HG03520 (cell line): ENCODE measurements at regions not wholly inside any gene's neighbourhood (a gene's known extent, or its start where the extent isn't known, plus 50 kb on each side); places are given as distances from the start of the nearest gene placed in this dataset.

Source experiments
- ATAC-seq: cut with Tn5 transposase; IDR thresholded peaks from one replicate; pipeline ENCODE4 v1.9.1; 2021; ENCODE audit warnings: mild to moderate bottlenecking, moderate library complexity; ENCODE audit not compliant: unreplicated experiment

DNA sequence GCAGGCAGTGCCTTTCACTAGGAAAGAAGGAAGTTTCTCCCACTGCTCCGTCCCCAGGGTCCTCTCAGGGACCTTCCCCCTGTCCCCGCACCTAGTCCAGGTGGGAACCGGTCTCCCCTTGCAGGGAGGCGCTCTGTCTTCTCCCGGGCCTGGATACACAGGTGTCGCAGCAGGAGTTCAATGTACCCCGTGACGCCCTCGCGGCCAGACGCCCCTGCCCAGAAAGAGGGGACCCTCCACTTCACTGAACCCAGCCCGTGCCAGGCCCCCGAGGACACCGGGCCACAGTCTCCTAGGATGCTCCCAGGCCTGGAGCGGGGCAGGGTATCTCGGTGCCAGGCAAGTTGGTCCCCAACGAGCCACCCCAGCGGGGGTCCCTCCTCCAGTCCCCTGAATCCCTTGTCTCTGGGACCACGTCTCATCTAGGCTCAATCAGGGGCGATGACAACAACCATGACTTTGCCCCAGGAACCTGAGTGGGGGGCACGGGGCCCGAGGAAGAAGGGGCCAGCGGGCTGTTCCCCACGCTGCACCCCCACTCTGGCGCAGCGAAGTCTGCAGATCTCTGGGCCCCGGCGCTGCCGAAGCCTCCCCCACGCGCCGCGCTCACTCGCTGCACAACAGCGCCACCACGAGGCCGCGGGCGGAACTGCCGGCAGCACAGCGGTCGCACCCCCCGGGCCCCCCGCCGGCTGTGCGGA lies 103.0 kb downstream of the EDN3 start:
- ATAC-seq: no peak

DNA sequence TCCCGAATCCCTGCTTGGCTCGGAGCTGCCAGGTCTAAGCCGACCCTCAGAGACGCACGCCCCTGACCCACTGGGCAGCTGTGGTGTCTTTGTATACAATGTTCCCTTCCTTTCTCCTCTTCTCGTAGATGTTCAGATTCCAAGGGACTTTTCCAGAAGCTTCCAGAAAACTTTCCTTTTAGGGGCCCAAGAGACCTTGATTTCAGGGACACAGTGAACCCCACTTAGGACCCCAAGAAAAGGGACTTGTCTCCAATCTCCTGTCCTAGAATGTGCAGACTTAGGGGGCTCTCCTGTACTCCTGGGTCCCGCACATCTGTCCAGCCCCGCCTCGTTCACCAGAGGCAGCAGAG lies 103.5 kb downstream of the EDN3 start:
- no peak for ATAC-seq

DNA sequence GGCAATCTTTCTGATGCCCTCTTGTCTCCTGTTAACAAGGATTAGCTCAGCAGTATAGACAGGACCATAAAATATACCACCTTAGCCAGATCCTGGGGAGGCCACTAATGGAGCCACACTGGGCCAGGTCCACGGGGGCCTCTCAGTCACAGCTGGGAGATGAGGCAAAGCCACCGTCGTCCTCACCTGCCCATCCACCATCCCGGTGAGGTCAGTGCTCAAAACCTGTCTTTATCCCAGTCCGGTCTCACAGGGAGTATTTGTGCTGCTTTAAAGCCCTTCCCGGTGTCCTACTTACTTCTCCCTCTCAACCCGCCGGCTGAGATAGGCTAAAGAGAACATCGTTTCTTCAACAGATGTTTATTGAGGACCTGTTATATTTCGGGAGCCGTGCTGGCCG lies 104.3 kb downstream of the EDN3 start:
- no peak for ATAC-seq

DNA sequence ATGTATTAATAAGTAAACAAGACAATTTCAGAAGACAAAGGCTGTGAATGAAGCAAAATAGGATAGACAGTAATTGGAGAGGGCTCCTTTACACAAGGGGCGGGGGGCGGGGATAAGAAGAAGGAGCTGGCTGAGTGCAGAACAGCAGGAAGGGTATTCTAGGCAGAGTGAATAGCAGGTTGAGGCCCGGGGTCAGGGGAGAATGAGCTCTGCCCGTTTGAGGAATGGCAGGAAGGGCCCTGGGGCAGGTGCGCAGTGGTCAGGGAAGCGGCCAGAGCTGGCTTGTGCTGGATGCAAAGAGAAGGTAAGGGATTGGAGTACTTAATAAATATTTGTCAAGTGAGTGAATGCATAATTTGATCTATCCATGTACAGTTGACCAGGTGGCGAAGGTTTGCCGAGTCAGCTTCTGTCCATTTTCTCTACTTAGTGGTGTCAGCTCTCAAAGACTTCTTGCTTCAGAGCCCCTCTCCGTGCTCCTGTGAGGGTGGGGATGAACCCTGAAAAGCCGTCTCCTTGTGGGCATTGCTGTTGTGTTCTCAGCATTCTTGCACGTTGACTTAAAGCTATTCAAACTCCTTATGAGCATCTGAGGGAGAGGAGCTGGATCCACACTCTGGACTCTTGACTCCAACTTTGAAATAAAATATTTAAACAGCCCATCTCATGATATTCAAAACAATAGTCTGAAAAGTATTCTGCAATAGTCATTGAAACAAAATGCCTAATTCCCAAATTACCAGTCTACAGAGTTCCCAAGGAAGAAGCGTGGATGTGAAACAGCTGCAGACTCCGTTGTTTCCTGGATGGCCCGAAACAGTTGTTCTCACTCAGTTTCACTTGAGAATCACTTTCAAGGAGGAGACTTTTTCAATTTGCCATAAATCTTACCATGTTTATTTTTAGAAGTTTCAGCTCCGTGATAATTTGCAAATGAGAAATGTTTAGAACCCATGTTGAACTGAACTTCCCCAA lies 105.1 kb downstream of the EDN3 start:
- no peak for ATAC-seq

- ATAC-seq: no peak
Observed at GRCh38 chr20:59406446-59406845, 106.0 kb downstream of the EDN3 start.

DNA sequence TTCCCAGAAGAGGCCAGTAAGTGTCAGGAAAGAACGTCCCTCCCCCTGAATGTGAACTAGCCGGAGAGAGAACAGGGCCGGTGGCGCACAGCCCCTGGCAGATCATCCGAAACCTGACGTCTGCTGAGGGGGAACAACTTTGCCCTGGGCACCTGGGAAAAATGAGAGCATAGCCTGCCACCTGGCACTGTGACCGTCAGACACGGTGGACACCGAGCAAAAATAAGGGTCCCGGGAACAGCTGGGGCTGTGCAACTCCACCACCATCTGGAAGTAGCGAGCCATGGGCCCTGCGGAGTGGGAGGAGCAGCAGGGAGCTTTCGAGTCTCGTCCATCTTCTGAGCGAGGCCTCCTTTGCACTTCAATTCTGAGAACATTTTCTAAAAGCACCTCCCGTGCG lies 110.8 kb downstream of the EDN3 start:
- ATAC-seq: no peak

- no peak for ATAC-seq
Observed at GRCh38 chr20:59411589-59411988, 111.2 kb downstream of the EDN3 start.

- no peak for ATAC-seq
Observed at GRCh38 chr20:59412181-59412580, 111.8 kb downstream of the EDN3 start.

GRCh38 chr20:59412875-59413284 lies 112.5 kb downstream of the EDN3 start:
- ATAC-seq: no peak

GRCh38 chr20:59413326-59413865 lies 113.0 kb downstream of the EDN3 start:
- ATAC-seq: no peak

- no peak for ATAC-seq
Observed at GRCh38 chr20:59414936-59415623, 114.7 kb downstream of the EDN3 start.

- ATAC-seq: no peak
Observed at GRCh38 chr20:59416916-59417315, 116.5 kb downstream of the EDN3 start.

DNA sequence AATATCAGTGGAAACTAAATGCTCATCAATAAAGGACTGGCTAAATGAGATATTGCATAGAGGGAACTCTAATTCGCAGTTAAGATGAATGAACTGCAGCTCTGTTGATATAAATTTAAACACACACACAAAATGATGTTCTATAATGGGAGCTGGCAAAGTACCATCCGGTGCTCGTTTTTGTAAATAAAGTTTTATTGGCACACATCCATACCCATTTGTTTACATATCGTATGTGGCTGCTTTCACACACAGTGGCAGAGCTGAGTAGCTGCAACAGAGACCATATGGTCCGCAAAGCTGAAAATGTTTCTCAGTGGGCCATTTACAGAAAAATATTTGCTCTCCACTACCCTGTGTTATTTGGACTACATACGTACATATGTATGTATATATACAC lies 120.7 kb downstream of the EDN3 start:
- no peak for ATAC-seq

DNA sequence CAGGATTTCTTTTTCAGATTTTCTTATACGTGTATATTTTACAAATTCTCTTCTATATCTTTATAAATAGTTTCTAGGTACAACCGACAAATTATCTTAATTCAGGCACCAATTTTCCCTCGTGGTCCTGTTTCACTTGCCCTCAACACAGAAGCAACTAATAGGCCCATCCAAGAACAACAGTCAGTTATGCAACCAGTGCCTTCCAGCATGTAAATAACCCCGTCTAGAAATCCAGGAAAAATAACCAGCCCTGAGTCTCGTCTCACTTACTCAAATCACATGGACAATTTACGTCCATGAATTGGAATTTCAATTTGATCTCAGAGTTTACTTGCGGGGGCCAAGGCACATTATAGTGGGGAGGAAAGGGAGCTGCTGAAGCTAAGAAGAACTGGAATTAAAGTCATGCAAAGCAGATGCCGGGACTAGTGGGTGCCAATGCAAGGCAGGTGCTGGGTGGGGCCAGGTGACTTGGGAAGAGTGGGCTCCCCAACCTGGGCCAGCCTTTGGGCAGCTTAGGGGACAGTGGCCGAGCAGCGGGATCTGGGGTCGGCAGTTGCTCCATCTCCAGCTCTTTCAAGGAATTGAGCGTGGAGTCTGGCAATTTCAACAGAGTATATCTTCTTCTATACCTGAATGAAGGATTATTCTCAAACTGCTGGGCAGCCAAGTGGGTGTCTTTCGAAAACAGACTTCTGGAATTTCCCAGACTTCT lies 121.7 kb downstream of the EDN3 start:
- ATAC-seq: no peak

- no peak for ATAC-seq
Observed at GRCh38 chr20:59422872-59423544, 122.6 kb downstream of the EDN3 start.

GRCh38 chr20:59424976-59425375 lies 124.6 kb downstream of the EDN3 start:
- ATAC-seq: no peak

DNA sequence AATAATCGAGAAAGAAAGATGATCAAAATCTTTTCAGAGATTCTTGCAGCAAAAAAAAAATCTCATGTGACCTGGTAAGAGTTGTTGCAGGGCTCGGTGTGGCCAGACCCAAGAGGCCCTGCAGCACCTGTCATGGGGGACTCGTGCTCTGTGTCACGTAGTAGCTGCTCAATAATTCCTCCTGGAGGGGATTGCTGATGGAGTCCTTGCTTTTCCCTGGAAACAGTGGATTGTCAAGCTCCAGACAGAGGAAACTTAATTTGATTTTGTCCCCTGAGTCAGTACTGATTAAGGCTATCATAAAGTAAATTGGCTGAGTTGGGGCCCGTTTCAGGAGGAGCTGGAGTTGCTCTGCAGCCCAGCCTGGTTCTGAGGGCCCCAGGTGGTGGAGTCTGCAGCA lies 125.2 kb downstream of the EDN3 start:
- no peak for ATAC-seq

GRCh38 chr20:59428006-59428405 lies 127.6 kb downstream of the EDN3 start:
- no peak for ATAC-seq

DNA sequence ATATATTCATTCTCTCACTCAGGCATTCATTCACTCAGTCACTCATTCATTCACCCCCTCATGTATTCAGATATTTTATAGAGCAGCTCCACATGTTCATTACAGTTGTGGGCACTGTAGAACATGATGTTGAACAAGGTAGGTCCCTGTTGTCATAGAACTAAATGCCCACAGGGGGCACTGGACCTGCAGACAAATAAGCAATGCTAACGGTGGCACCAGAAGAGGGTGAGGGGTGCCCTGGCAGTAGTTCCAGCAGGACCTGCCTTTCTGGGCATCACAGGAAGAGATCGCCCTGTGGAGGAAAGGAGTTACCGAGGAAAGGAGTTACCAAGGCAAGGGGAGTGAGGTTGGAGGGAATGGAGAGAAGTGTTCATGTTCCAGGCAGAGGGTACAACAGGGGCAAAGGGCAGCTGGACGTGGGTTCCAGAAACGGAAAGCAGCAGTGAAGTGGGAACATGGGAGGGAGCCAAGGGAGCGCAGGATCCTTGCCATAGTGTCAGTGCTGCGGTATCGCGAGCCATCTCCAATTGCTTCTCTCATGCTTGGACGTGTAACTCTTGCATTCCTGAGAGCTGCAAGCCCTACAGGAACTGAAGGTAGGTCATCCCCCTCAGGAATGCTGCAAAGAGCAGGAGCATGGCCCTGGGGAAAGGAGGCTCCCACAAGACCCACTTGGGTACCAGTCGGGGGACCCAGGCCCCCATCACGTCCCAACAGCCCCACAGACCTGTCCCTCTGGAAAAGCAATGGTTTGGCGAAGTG lies 128.2 kb downstream of the EDN3 start:
- no peak for ATAC-seq
